NCI-H2171 (cell line): ENCODE measurements at regions not wholly inside any gene's neighbourhood (a gene's known extent, or its start where the extent isn't known, plus 50 kb on each side); places are given as distances from the start of the nearest gene placed in this dataset.
"Not testable (repeated sequence)": the region's sequence is repeated elsewhere in the genome, so short reads cannot be mapped to it uniquely, and the experiment has no call there.

Experiments
- DNase-seq: peaks from one replicate; lab custom pipeline; 2025; lab: John Stamatoyannopoulos, UW

- DNase-seq = no peak
Observed at GRCh38 chr9:24073007-24073592, 247.1 kb upstream of the ELAVL2 start.

- no peak for DNase-seq
Observed at GRCh38 chr9:24071716-24072115, 245.7 kb upstream of the ELAVL2 start.

DNA sequence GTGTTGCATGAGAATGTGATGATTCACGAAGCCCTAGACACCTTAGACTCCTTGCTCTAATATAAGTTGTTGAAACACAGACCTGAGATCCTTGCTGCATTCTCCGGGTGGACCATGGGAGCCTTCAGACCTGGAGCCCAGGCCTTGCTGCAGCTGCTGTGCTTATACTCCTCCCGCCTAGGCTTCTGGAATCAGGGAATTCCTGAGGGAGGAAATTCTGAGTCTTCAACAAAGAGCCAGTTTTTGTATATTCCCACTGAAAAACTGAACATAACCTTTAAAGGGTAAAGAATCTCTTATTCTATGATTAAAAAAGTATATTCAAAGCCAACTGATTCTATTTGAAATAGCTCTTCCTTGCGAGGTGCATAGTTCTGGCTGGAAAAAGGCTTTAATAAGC is 245.1 kb upstream of the ELAVL2 start:
- DNase-seq = no peak

DNA sequence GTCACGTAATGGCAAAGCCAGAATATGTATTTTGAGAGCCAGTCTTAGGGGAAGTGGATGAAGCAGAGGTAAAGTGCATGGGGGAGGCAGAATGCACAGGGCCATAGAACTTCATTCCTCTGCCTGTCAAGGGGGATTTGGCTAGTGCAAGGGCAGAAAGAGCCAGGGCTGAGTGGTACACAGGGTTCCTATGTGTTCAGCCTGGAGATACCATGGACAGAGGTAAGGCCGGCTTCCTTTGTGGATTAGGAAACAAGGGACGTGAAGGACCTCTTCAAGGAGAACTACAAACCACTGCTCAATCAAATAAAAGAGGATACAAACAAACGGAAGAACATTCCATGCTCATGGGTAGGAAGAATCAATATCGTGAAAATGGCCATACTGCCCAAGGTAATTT is 241.1 kb upstream of the ELAVL2 start:
- not testable (repeated sequence) for DNase-seq

- DNase-seq = no peak
Observed at GRCh38 chr9:24059651-24060050, 233.6 kb upstream of the ELAVL2 start.

GRCh38 chr9:24051587-24051986 is 225.5 kb upstream of the ELAVL2 start:
- DNase-seq = no peak

DNA sequence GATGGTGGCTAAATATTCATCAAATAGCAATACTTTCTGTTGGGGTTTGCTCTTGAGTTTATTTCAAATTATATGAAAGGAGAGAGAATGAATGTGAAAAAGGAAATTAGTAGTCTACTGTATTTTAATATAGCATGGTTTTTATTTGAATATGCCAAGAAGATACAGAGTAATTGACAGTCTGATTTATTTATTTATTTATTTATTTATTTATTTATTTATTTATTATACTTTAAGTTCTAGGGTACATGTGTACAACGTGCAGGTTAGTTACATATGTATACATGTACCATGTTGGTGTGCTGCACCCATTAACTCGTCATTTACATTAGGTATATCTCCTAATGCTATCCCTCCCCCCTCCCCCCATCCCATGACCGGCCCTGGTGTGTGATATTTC is 224.2 kb upstream of the ELAVL2 start:
- not testable (repeated sequence) for DNase-seq

GRCh38 chr9:24045150-24045549 is 219.1 kb upstream of the ELAVL2 start:
- no peak for DNase-seq

GRCh38 chr9:24044576-24044975 is 218.5 kb upstream of the ELAVL2 start:
- DNase-seq = no peak

- DNase-seq = no peak
Observed at GRCh38 chr9:24041160-24041690, 215.2 kb upstream of the ELAVL2 start.

DNA sequence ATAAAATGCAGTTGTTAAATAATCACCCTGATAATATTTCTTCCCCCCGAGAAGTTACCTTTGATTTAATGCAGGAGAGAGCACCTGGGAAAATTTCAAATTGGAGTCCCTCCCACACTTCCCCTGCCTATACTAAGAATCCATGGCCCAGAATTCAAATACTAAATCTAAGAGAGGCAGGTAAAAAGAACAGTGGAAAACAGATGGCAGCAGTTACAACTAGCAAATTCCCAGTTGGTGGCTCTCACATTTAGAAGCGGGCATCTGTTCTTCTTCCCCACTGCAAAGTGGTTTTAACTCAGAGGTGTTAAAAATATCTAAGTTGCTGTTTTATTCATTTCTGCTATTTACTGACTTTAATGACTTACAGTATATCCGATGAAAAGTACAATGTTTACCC is 210.4 kb upstream of the ELAVL2 start:
- DNase-seq = peak; percentile 43

- peak; percentile 72 for DNase-seq
Observed at GRCh38 chr9:24035816-24036215, 209.8 kb upstream of the ELAVL2 start.

DNA sequence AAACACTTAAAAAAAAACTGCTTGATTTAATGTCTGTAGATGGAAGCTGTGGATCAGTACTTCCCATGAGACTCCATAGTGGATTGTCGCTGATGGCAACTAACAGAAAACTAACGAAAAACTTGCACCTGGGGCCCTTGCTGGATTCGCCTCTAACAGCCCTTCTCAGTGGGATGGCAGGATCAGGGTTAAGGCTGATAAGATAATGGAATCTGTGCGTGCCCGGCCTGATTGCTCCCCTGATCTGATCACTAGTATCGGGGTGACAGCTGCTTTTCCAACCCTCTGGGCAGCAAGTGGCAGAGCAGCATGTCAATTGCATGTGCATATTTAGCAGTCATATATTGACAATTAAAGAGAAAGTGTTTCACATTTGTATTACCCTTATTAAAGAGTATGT is 185.8 kb upstream of the ELAVL2 start:
- no peak for DNase-seq

- no peak for DNase-seq
Observed at GRCh38 chr9:24011009-24011717, 185.1 kb upstream of the ELAVL2 start.

DNA sequence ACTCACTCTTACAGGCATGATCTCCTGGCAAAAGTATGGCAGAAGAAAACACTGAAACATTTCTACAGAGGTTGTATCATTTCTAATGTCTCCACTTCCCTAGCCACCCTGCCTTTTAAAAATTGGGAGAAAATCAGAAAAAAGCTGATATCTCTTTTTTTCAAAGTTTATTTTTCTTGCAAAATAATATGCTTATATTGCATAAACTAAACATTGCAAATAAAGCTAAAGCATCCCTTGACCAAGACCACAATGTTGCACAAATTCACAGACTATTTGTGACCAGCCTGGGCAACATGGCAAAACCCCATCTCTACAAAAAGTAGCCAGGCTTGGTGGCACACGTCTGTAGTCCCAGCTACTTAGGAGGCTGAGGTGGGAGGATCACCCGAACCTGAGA is 183.3 kb upstream of the ELAVL2 start:
- DNase-seq = no peak

GRCh38 chr9:24007185-24007584 is 181.1 kb upstream of the ELAVL2 start:
- no peak for DNase-seq

GRCh38 chr9:23991874-23992273 is 165.8 kb upstream of the ELAVL2 start:
- not testable (repeated sequence) for DNase-seq

- no peak for DNase-seq
Observed at GRCh38 chr9:23979491-23979890, 153.5 kb upstream of the ELAVL2 start.

DNA sequence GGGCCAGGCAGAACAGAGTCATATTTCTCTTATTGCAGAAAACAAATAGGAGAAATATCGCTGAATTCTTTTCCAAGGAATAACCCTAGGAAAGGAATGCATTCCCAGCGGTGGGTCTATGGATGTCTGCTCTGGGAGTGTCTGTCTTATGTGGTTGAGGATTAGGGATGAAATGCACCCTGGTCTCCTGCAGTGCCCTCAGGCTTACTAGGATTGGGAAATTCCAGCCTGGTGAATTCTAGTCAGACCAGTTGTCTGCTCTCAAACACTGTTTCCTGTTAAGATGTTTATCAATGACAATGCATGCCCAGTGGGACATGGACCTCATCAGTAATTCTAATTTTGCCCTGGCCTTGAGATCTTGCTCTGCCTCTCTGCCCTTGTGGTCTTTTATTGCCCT is 136.1 kb upstream of the ELAVL2 start:
- DNase-seq = no peak

DNA sequence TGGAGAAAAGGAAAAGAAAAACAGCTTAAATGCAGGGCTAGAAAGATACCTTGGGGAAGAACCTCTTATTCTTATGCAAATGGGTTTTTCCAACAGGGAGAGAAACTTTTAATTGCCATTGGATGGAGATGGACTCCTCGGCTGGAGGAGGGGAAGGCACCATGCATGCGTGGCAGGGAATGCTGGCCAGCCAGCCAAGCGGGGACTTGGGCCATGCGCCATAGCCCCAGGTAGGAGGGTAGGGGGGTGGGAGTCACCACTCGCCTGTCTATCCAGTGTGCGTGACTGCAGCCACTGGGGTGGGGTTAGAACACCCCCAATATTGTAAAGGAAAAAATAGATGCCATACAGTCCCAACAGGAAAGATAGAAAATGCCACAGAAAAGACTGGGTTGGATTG is 119.9 kb upstream of the ELAVL2 start:
- no peak for DNase-seq

- no peak for DNase-seq
Observed at GRCh38 chr9:23941051-23941450, 115.0 kb upstream of the ELAVL2 start.

- peak; percentile 6 for DNase-seq
Observed at GRCh38 chr9:23938908-23939307, 112.9 kb upstream of the ELAVL2 start.

DNA sequence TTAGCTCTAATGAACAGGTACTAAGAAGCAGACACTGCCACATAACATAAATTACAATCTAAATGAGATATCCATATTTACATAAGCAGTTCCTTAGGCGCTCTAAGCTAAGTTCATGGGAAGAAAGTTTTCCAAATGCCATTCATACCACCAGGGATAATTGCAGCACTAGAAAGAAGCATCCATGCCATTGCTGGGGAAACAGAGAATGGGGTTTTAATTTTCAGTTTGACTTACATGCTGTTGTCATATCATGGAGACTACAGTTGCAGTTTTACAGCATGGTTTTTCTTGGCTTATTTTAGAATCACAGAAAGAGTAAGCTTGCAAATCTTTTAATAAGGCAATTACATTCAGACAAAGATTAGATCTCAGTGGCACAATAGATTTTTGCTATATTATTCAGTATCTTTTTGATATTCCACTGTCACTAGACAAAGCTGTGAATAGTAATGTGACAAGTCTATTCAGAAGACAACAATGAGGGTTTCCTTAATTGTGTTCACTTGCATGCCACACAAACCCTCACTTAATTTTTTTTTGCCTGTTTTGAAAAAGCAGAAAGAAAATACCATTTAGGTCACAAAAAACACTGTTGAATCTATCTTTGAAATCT is 108.4 kb upstream of the ELAVL2 start:
- no peak for DNase-seq
